Fibroblast of pulmonary artery (primary cell): ENCODE measurements at regions not wholly inside any gene's neighbourhood (a gene's known extent, or its start where the extent isn't known, plus 50 kb on each side); places are given as distances from the start of the nearest gene placed in this dataset.
"Not testable (repeated sequence)": the region's sequence is repeated elsewhere in the genome, so short reads cannot be mapped to it uniquely, and the experiment has no call there.

Source experiments
- DNase-seq: peaks from one replicate; pipeline ENCODE4 v3.0.0-alpha.2; 2010; ENCODE audit warnings: low read depth
- H3K4me3 ChIP-seq: replicated peaks from 2 replicates; pipeline ENCODE4 v1.5.1; 2011; ENCODE audit warnings: low read depth, mild to moderate bottlenecking, control low read depth, low read length, moderate library complexity
- CTCF ChIP-seq: IDR thresholded peaks from 2 replicates; pipeline ENCODE4 v1.5.1; 2011; ENCODE audit warnings: mild to moderate bottlenecking, control low read depth, low read length, inconsistent platforms; ENCODE audit errors: missing control alignments

GRCh38 chr3:178948546-178948945, 123.1 kb downstream of the ZMAT3 start:
- no peak for TF ChIP-seq CTCF
- no peak overlapping the region for H3K4me3 ChIP-seq
- no peak for DNase-seq

GRCh38 chr3:178947738-178948137, 123.9 kb downstream of the ZMAT3 start:
- DNase-seq: no peak
- H3K4me3 ChIP-seq: no peak overlapping the region
- TF ChIP-seq CTCF: no peak

GRCh38 chr3:178942261-178942660, 129.3 kb downstream of the ZMAT3 start:
- not testable (repeated sequence) for DNase-seq, H3K4me3 ChIP-seq

- DNase-seq: no peak
- H3K4me3 ChIP-seq: no peak overlapping the region
These were observed 141.5 kb downstream of the ZMAT3 start for GRCh38 chr3:178930116-178930515.

GRCh38 chr3:178916223-178916622, 155.4 kb downstream of the ZMAT3 start:
- DNase-seq: no peak
- no peak overlapping the region for H3K4me3 ChIP-seq
- TF ChIP-seq CTCF: no peak

More at GRCh38 chr3:178930116-178930515, 141.5 kb downstream of the ZMAT3 start:
- no peak for TF ChIP-seq CTCF

- H3K4me3 ChIP-seq: no peak overlapping the region
- TF ChIP-seq CTCF: no peak
- DNase-seq: no peak
These were observed 156.2 kb downstream of the ZMAT3 start for GRCh38 chr3:178915365-178915764.

GRCh38 chr3:178907081-178907480, 164.5 kb downstream of the ZMAT3 start:
- no peak for TF ChIP-seq CTCF
- no peak for DNase-seq
- no peak overlapping the region for H3K4me3 ChIP-seq

- no peak overlapping the region for H3K4me3 ChIP-seq
- TF ChIP-seq CTCF: no peak
- no peak for DNase-seq
These were observed 170.4 kb downstream of the ZMAT3 start for GRCh38 chr3:178901204-178901603.
